Omental fat pad (tissue), 3 donors: ENCODE measurements at regions not wholly inside any gene's neighbourhood (a gene's known extent, or its start where the extent isn't known, plus 50 kb on each side); places are given as distances from the start of the nearest gene placed in this dataset.

Experiments used
- ATAC-seq: fragments of 150-250 bp; one replicate; pipeline ENCODE4 v1.9.1; 2016; ENCODE audit warnings: mild to moderate bottlenecking, moderate library complexity; ENCODE audit not compliant: low FRiP score
- DNase-seq: peaks from one replicate; pipeline ENCODE4 v3.0.0-alpha.2; 2019; ENCODE audit warnings: low spot score
- CTCF ChIP-seq, 3 donors: fragments of 450-650 bp; IDR thresholded peaks; one replicate each; pipeline ENCODE4 v1.5.1; 2016 to 2017; ENCODE audit warnings: antibody characterized with exemption in 3 of 3, mild to moderate bottlenecking in 3 of 3, moderate library complexity in 2 of 3

- TF ChIP-seq CTCF (IDR thresholded peaks at IDR 0.05), result no peak
- DNase-seq (no peak), ATAC-seq (no peak)
Observed at GRCh38 chr6:103456652-103457051, 1403.1 kb downstream of the HACE1 start.

DNA sequence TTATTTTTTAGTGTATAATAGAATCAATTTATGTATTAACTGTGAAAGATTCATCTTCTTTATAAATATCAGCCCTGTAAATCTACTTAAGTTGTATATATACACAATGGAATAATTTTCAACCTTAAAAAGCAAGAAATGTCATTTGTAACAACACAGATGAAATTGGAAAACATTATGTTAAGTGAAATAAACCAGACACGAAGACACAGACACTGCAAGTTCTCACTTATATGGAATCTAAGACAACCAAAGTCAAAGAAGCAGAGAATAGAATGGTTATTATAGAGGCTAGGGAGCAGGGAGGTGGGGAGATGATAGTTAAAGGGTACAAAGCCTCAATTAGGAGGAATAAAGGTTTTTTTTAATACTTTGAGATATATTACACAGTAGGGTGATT, 1404.4 kb downstream of the HACE1 start:
- TF ChIP-seq CTCF (IDR thresholded peaks at IDR 0.05), result no peak
- ATAC-seq (no peak), DNase-seq (no peak)

- no peak for TF ChIP-seq CTCF (IDR thresholded peaks at IDR 0.05)
- DNase-seq, result no peak
- no peak for ATAC-seq
Observed at GRCh38 chr6:103409475-103409874, 1450.2 kb downstream of the HACE1 start.

GRCh38 chr6:103405321-103405720, 1454.4 kb downstream of the HACE1 start:
- no peak for TF ChIP-seq CTCF (IDR thresholded peaks at IDR 0.05)
- DNase-seq (no peak), ATAC-seq (no peak)

DNA sequence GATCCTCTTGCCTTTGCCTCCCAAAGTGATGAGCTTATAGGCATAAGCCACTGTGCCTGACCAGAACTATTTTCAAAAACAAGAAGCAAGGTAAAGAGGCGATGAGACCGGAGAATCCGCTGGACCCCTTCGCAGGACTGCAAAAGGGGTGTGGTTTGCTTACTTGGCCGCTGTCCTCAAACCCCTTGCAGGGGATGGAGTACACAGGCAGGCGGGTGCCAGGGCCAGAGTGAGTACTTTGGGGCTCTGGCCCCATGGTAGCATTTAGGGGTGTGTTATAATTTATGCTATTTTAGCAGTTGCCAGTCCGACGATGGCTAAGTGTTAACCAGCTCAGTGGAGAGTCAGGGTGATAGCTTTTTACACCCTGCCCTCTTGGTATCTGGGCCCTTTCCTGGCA, 1454.9 kb downstream of the HACE1 start:
- DNase-seq (no peak), ATAC-seq (no peak)
- no peak for TF ChIP-seq CTCF (IDR thresholded peaks at IDR 0.05)

GRCh38 chr6:103396768-103397167, 1463.0 kb downstream of the HACE1 start:
- DNase-seq, result no peak

DNA sequence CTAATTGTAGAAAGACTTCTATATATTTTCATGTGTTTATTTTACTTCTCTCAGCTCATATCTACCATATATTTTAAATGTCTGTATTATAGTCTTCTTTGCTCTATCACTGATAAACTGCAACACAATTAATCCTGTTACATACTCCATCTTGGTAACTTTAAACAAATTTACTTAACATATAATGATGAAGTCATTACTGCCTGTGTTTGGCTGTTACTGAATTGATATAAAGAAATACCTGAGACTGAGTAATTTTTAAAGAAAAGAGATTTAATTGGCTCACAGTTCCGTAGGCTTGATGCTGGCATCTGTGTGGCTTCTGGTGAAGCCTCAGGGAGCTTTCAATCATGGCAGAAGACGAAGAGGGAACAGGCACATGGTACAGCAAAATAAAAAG, 1480.4 kb downstream of the HACE1 start:
- DNase-seq, result no peak
- ATAC-seq, result no peak
- TF ChIP-seq CTCF (IDR thresholded peaks at IDR 0.05), result no peak

More at GRCh38 chr6:103396768-103397167, 1463.0 kb downstream of the HACE1 start:
- no peak for ATAC-seq
- no peak for TF ChIP-seq CTCF (IDR thresholded peaks at IDR 0.05)
